GM12874 (cell line): ENCODE measurements at regions not wholly inside any gene's neighbourhood (a gene's known extent, or its start where the extent isn't known, plus 50 kb on each side); places are given as distances from the start of the nearest gene placed in this dataset.

Source experiments
- TF ChIP-seq, protein P1 (sequence below): IDR thresholded peaks from 2 replicates; pipeline ENCODE4 v1.5.1; 2011; ENCODE audit warnings: low read depth, mild to moderate bottlenecking, control low read depth, low read length, moderate library complexity; ENCODE audit not compliant: insufficient read depth

GRCh38 chr6:103707596-103708325 lies 1152.0 kb downstream of the HACE1 start:
- TF ChIP-seq, protein P1, sequence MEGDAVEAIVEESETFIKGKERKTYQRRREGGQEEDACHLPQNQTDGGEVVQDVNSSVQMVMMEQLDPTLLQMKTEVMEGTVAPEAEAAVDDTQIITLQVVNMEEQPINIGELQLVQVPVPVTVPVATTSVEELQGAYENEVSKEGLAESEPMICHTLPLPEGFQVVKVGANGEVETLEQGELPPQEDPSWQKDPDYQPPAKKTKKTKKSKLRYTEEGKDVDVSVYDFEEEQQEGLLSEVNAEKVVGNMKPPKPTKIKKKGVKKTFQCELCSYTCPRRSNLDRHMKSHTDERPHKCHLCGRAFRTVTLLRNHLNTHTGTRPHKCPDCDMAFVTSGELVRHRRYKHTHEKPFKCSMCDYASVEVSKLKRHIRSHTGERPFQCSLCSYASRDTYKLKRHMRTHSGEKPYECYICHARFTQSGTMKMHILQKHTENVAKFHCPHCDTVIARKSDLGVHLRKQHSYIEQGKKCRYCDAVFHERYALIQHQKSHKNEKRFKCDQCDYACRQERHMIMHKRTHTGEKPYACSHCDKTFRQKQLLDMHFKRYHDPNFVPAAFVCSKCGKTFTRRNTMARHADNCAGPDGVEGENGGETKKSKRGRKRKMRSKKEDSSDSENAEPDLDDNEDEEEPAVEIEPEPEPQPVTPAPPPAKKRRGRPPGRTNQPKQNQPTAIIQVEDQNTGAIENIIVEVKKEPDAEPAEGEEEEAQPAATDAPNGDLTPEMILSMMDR: no peak

GRCh38 chr6:103699769-103700168 lies 1160.0 kb downstream of the HACE1 start:
- TF ChIP-seq, protein P1: no peak

DNA sequence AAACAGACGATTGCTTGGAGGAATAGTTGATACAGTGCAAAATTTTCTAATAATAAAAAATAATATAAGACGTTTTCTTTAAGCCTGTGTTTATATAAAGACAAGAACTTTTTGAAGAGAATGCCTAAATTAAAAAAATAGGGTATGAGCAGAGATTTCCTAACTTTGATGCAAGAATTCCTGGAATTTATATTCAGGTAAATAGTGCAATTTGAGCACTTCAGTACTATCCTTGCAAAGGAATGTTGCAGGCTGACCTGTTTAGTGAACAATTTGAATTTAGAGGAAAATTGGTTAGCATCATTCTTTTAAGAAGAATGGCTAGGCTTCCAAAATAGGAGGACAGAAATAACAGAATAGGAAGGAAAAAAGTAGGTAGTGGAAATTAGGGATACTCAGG lies 1172.3 kb downstream of the HACE1 start:
- TF ChIP-seq, protein P1: no peak

DNA sequence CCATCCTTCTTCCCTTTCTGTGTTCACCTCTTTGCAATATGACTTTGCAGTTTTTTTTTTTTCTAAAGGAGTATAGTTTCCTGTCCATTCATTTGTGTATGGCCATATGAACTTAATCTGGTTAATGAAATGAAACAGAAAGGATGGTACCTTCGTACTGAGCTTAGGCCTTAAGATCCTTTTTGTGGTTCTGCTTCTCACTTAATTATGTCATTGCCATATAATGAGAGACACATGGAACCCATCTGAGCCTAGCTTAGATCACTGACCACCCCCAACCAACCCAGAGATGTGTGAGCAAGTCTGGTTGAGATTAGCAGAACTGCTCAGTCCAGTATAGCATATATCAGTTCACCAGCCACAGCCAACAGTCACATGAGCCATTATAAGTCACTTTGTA lies 1179.6 kb downstream of the HACE1 start:
- TF ChIP-seq, protein P1: no peak

DNA sequence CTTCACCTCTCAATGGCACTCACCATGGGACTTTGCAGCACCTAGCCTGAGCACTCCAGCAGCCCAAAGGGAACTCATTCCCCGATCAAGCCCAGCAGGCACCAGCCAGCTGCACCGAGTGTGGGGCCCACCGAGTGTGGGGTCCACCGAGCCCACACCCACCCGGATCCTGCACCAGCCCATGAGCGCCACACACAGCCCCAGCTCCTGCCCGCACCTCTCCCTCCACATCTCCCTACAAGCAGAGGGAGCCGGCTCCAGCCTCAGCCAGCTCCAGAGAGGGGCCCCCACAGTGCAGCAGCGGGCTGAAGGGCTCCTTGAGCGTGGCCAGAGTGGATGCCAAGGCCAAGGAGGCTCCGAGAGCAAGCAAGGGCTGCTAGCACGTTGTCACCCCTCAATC lies 1182.4 kb downstream of the HACE1 start:
- TF ChIP-seq, protein P1: no peak

DNA sequence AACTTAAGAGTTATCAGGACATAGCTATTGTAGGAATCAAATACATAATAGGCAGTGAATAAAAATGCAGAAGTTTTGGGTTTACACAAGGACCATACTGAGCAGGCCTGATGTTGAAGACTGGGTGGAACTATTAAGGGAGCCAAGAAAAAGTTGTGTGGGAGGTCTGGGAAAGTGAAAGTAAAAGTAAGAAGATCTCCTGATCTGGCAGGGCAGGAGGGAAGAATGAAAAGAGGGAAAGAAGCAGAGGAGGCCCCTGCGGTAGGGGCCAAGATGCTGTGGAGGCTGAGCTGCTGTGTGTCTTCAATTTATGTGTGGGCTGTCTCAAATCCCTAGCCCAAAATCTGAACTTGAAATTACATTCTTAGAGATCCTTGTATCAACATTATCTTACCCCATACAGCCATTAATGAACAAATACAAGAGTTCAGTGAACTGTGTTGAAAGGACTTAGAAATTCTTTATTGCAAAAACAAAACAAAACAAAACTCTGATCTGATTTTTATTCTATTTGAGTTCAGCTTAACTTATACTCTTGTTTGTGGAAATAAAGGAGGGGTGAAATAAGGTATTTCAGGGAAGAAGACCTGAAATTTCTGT lies 1183.8 kb downstream of the HACE1 start:
- TF ChIP-seq, protein P1: no peak

GRCh38 chr6:103674790-103675189 lies 1184.9 kb downstream of the HACE1 start:
- TF ChIP-seq, protein P1: no peak
